ENCODE measurements at regions not wholly inside any gene's neighbourhood (a gene's known extent, or its start where the extent isn't known, plus 50 kb on each side); places are given as distances from the start of the nearest gene placed in this dataset.

- H2AFZ ChIP-seq = no peak overlapping the region
- H3K27ac ChIP-seq = no peak overlapping the region
- no peak overlapping the region for H3K4me2 ChIP-seq (ENCODE audit: low read length)
Observed at GRCh38 chr7:68457481-68457880, 1140.8 kb upstream of the AUTS2 start.

GRCh38 chr7:68458010-68458908, 1140.0 kb upstream of the AUTS2 start:
- Histone ChIP-seq H3K79me2 (no peaks in the 10 kb centered on the region), H3K4me2 (ENCODE audit: low read length) (no peak overlapping the region), H3K36me3 (ENCODE audit: control insufficient read depth, insufficient read depth, low read length) (no peaks in the 10 kb centered on the region), H3K4me3 (ENCODE audit: low read depth, low read length) (no peak overlapping the region), H3K9ac (no peak overlapping the region), H3K4me1 (no peaks in the 10 kb centered on the region), H2AFZ (no peak overlapping the region), H3K9me3 (ENCODE audit: control insufficient read depth, low read length) (no peaks in the 10 kb centered on the region), H3K27ac (no peak overlapping the region), H3K27me3 (ENCODE audit: control insufficient read depth, insufficient read depth, low read length) (no peaks in the 10 kb centered on the region)
- no peak for TF ChIP-seq CTCF (IDR thresholded peaks at IDR 0.05)

More at GRCh38 chr7:68457481-68457880, 1140.8 kb upstream of the AUTS2 start:
- no peak overlapping the region for H3K9ac ChIP-seq
- H3K4me3 ChIP-seq (ENCODE audit: low read depth, low read length) = no peak overlapping the region
- no peaks in the 10 kb centered on the region for H3K36me3 ChIP-seq (ENCODE audit: control insufficient read depth, insufficient read depth, low read length)
- TF ChIP-seq CTCF (IDR thresholded peaks at IDR 0.05) = no peak
- no peaks in the 10 kb centered on the region for H3K79me2 ChIP-seq
- H3K4me1 ChIP-seq = no peaks in the 10 kb centered on the region
- H3K27me3 ChIP-seq (ENCODE audit: control insufficient read depth, insufficient read depth, low read length) = no peaks in the 10 kb centered on the region
- H3K9me3 ChIP-seq (ENCODE audit: control insufficient read depth, low read length) = no peaks in the 10 kb centered on the region

- H3K27me3 ChIP-seq (ENCODE audit: control insufficient read depth, insufficient read depth, low read length) = no peaks in the 10 kb centered on the region
- no peak for TF ChIP-seq CTCF (IDR thresholded peaks at IDR 0.05)
- no peaks in the 10 kb centered on the region for H3K36me3 ChIP-seq (ENCODE audit: control insufficient read depth, insufficient read depth, low read length)
- no peaks in the 10 kb centered on the region for H3K79me2 ChIP-seq
- H2AFZ ChIP-seq = no peak overlapping the region
- no peak overlapping the region for H3K27ac ChIP-seq
- no peak overlapping the region for H3K9ac ChIP-seq
- H3K4me2 ChIP-seq (ENCODE audit: low read length) = no peak overlapping the region
- no peaks in the 10 kb centered on the region for H3K9me3 ChIP-seq (ENCODE audit: control insufficient read depth, low read length)
- no peaks in the 10 kb centered on the region for H3K4me1 ChIP-seq
- H3K4me3 ChIP-seq (ENCODE audit: low read depth, low read length) = no peak overlapping the region
Observed at GRCh38 chr7:68461430-68461829, 1136.8 kb upstream of the AUTS2 start.

- H3K79me2 ChIP-seq = no peaks in the 10 kb centered on the region
- no peak overlapping the region for H3K27ac ChIP-seq
- no peak overlapping the region for H3K4me3 ChIP-seq (ENCODE audit: low read depth, low read length)
- no peak for TF ChIP-seq CTCF (IDR thresholded peaks at IDR 0.05)
- no peak overlapping the region for H2AFZ ChIP-seq
- H3K27me3 ChIP-seq (ENCODE audit: control insufficient read depth, insufficient read depth, low read length) = no peaks in the 10 kb centered on the region
- H3K9me3 ChIP-seq (ENCODE audit: control insufficient read depth, low read length) = no peaks in the 10 kb centered on the region
- H3K36me3 ChIP-seq (ENCODE audit: control insufficient read depth, insufficient read depth, low read length) = no peaks in the 10 kb centered on the region
- H3K9ac ChIP-seq = no peak overlapping the region
- no peak overlapping the region for H3K4me2 ChIP-seq (ENCODE audit: low read length)
- H3K4me1 ChIP-seq = no peaks in the 10 kb centered on the region
Observed at GRCh38 chr7:68470836-68471435, 1127.3 kb upstream of the AUTS2 start.
